ENCODE measurements at regions not wholly inside any gene's neighbourhood (a gene's known extent, or its start where the extent isn't known, plus 50 kb on each side); places are given as distances from the start of the nearest gene placed in this dataset.

- no peak for DNase-seq
Measured at GRCh38 chr7:98040626-98041360, 50.8 kb upstream of the OCM2 start.

GRCh38 chr7:98046816-98047215, 56.8 kb upstream of the OCM2 start:
- no peak for DNase-seq

- DNase-seq = no peak
Measured at GRCh38 chr7:98049034-98049433, 57.6 kb upstream of the LMTK2 start.

GRCh38 chr7:98051118-98051744, 55.4 kb upstream of the LMTK2 start:
- peak; percentile 50 for DNase-seq

- no peak for DNase-seq
Measured at GRCh38 chr7:98054585-98054984, 52.1 kb upstream of the LMTK2 start.

GRCh38 chr7:98056580-98056979, 50.1 kb upstream of the LMTK2 start:
- DNase-seq = no peak
